A673 (cell line): ENCODE measurements at regions not wholly inside any gene's neighbourhood (a gene's known extent, or its start where the extent isn't known, plus 50 kb on each side); places are given as distances from the start of the nearest gene placed in this dataset.

ENCODE experiments used
- BruUV-seq: library from RNA; stranded (reverse); fragments of 400-500 nt; replicated peaks from 2 replicates; lab custom pipeline; 2021; lab: Mats Ljungman, UMichigan
- CTCF ChIA-PET: fragments of 300-600 bp; sonication (Branson Sonifier 250); formaldehyde crosslinking; loops from one replicate; lab custom pipeline; 2022; ENCODE audit warnings: antibody characterized with exemption; lab: Charles Lee
- POLR2A ChIA-PET: fragments of 300-600 bp; sonication (Branson Sonifier 250); formaldehyde crosslinking; loops from one replicate; lab custom pipeline; 2022; ENCODE audit warnings: antibody characterized with exemption; ENCODE audit not compliant: low non-redundant PET; lab: Charles Lee
- DNase-seq: peaks from one replicate; pipeline ENCODE4 v3.0.0-alpha.2; 2015; ENCODE audit warnings: low spot score
- H3K27ac ChIP-seq: fragments of 200-600 bp; sonication (generic); 2 replicates; pipeline ENCODE4 v1.5.1; 2016; ENCODE audit warnings: mixed run types, low read depth, mild to moderate bottlenecking, mixed read lengths, antibody characterized with exemption, low read length; ENCODE audit not compliant: poor library complexity, severe bottlenecking
- H3K27me3 ChIP-seq: fragments of 200-600 bp; sonication (generic); replicated peaks from 2 replicates; pipeline ENCODE4 v1.6.1; 2017; ENCODE audit warnings: mixed run types, low read depth, mild to moderate bottlenecking, mixed read lengths, antibody characterized with exemption, low read length; ENCODE audit not compliant: insufficient read depth, poor library complexity
- H3K36me3 ChIP-seq: fragments of 200-600 bp; sonication (generic); 2 replicates; pipeline ENCODE4 v1.6.1; 2016; ENCODE audit warnings: mixed run types, mild to moderate bottlenecking, mixed read lengths, antibody characterized with exemption, low read length; ENCODE audit not compliant: insufficient read depth, poor library complexity, severe bottlenecking
- H3K4me1 ChIP-seq: fragments of 200-600 bp; sonication (generic); 2 replicates; pipeline ENCODE4 v1.6.1; 2017; ENCODE audit warnings: mixed run types, mild to moderate bottlenecking, mixed read lengths, antibody characterized with exemption, low read length; ENCODE audit not compliant: insufficient read depth, poor library complexity, severe bottlenecking
- H3K4me3 ChIP-seq: fragments of 200-600 bp; sonication (generic); 2 replicates; pipeline ENCODE4 v1.5.1; 2016; ENCODE audit warnings: low read depth, mixed run types, mild to moderate bottlenecking, mixed read lengths, low read length; ENCODE audit not compliant: poor library complexity, severe bottlenecking
- H3K9me3 ChIP-seq: fragments of 200-600 bp; sonication (generic); 2 replicates; pipeline ENCODE4 v1.6.1; 2016; ENCODE audit warnings: mixed run types, low read depth, mild to moderate bottlenecking, mixed read lengths, antibody characterized with exemption, low read length; ENCODE audit not compliant: poor library complexity, severe bottlenecking
- CTCF ChIP-seq: fragments of 300-800, 200-600 bp; sonication (generic); conservative IDR thresholded peaks from 2 replicates; pipeline ENCODE4 v1.5.1; 2017; ENCODE audit warnings: low read depth, mild to moderate bottlenecking, antibody characterized with exemption, low read length, moderate library complexity, mixed read lengths
- EZH2 ChIP-seq: fragments of 200-600 bp; sonication (generic); IDR thresholded peaks from 2 replicates; pipeline ENCODE4 v1.6.1; 2017; ENCODE audit warnings: borderline replicate concordance, low read depth, mild to moderate bottlenecking, mixed read lengths, antibody characterized with exemption, low read length; ENCODE audit not compliant: poor library complexity, severe bottlenecking
- intact Hi-C: fragments of 100-400 bp; cut with micrococcal nuclease; formaldehyde crosslinking; loops from one replicate; pipeline ENCODE4 v1.10.0; 2022; ENCODE audit not compliant: unreplicated experiment

GRCh38 chr11:110791621-110792020, 79.4 kb upstream of the ARHGAP20 start:
- Histone ChIP-seq H3K4me1 (no peaks in the 10 kb centered on the region), H3K4me3 (no peak overlapping the region), H3K27me3 (no peaks in the 10 kb centered on the region), H3K9me3 (no peaks in the 10 kb centered on the region), H3K36me3 (no peaks in the 10 kb centered on the region), H3K27ac (no peak overlapping the region)
- TF ChIP-seq EZH2 = no peak
- no peak for TF ChIP-seq CTCF
- no peak for DNase-seq
- POLR2A ChIA-PET = no interaction called here
- no TSS peak for BruUV-seq
- CTCF ChIA-PET = no interaction called here
- intact Hi-C loops = no loop called here

- H3K4me1 ChIP-seq = no peaks in the 10 kb centered on the region
- POLR2A ChIA-PET = no interaction called here
- H3K4me3 ChIP-seq = no peak overlapping the region
- no peaks in the 10 kb centered on the region for H3K27me3 ChIP-seq
- TF ChIP-seq CTCF (no peak), EZH2 (no peak)
- intact Hi-C loops = no loop called here
- peaks cover 2% of the 10 kb centered on the region for H3K9me3 ChIP-seq
- H3K36me3 ChIP-seq = no peaks in the 10 kb centered on the region
- BruUV-seq = no TSS peak
- no peak for DNase-seq
- no peak overlapping the region for H3K27ac ChIP-seq
- CTCF ChIA-PET = no interaction called here
Observed at GRCh38 chr11:110787680-110788079, 75.4 kb upstream of the ARHGAP20 start.

GRCh38 chr11:110786226-110786902, 74.1 kb upstream of the ARHGAP20 start:
- Histone ChIP-seq H3K36me3 (no peaks in the 10 kb centered on the region), H3K27me3 (no peaks in the 10 kb centered on the region), H3K27ac (no peak overlapping the region), H3K4me1 (no peaks in the 10 kb centered on the region), H3K4me3 (no peak overlapping the region), H3K9me3 (peaks cover 2% of the 10 kb centered on the region)
- TF ChIP-seq EZH2 = no peak
- no peak for DNase-seq
- intact Hi-C loops = no loop called here
- no TSS peak for BruUV-seq
- ChIA-PET POLR2A (no interaction called here), CTCF (no interaction called here)

- BruUV-seq = no TSS peak
- peaks cover 2% of the 10 kb centered on the region for H3K9me3 ChIP-seq
- no peak overlapping the region for H3K27ac ChIP-seq
- no peaks in the 10 kb centered on the region for H3K36me3 ChIP-seq
- no peaks in the 10 kb centered on the region for H3K27me3 ChIP-seq
- no peaks in the 10 kb centered on the region for H3K4me1 ChIP-seq
- ChIA-PET POLR2A (no interaction called here), CTCF (no interaction called here)
- no peak overlapping the region for H3K4me3 ChIP-seq
- TF ChIP-seq EZH2 (no peak), CTCF (no peak)
- intact Hi-C loops = no loop called here
- no peak for DNase-seq
Observed at GRCh38 chr11:110785398-110785797, 73.2 kb upstream of the ARHGAP20 start.
